Mesenteric fat pad (tissue), 1 donor: ENCODE measurements at regions not wholly inside any gene's neighbourhood (a gene's known extent, or its start where the extent isn't known, plus 50 kb on each side); places are given as distances from the start of the nearest gene placed in this dataset.
"Not testable (repeated sequence)": the region's sequence is repeated elsewhere in the genome, so short reads cannot be mapped to it uniquely, and the experiment has no call there.

Experiments
- DNase-seq: peaks from one replicate; pipeline ENCODE4 v3.0.0-alpha.2; 2020; ENCODE audit warnings: low spot score
- donor health status: DM: yes; HTN: yes; CAD: no.

- DNase-seq: not testable (repeated sequence)
These were observed 2018.3 kb upstream of the ACO1 start for GRCh38 chr9:30366140-30366539.

GRCh38 chr9:30382271-30382670 is 2002.2 kb upstream of the ACO1 start:
- no peak for DNase-seq

DNA sequence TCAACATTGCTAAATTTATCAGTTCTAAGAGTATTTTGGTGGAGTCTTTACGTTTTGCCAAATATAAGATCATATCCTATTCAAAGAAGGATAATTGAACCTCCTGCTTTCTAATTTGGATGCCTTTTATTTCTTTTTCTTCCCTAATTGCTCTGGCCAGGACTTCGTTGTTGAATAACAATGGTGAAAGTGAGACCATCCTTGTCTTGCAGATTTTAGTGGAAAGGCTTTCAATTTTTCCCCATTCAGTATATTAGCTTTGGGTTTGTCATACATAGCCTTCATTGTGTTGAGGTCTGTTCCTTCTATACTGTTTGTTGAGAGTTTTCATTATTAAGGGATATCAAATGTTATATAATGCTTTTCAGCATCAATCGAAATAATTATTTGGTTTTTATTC is 1974.2 kb upstream of the ACO1 start:
- DNase-seq: no peak

- no peak for DNase-seq
These were observed 1972.9 kb upstream of the ACO1 start for GRCh38 chr9:30411571-30411970.

- DNase-seq: no peak
These were observed 1925.3 kb upstream of the ACO1 start for GRCh38 chr9:30459156-30459555.

DNA sequence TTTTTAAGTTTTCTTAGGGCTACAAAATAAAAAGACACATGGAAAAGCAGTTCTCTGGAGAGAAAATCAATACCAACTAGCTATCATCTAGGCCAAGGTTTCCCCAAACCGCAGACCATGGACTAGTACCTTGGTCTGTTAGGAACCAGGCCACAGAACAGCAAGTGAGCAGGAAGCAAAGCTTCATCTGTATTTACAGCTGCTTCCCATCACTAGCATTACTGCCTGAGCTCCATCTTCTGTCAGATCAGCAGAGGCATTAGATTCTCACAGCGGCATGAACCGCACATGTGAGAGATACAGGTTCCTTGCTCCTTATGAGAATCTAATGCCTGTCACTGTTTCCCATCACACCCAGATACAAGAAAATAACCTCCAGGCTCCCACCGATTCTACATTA is 1907.6 kb upstream of the ACO1 start:
- no peak for DNase-seq

DNA sequence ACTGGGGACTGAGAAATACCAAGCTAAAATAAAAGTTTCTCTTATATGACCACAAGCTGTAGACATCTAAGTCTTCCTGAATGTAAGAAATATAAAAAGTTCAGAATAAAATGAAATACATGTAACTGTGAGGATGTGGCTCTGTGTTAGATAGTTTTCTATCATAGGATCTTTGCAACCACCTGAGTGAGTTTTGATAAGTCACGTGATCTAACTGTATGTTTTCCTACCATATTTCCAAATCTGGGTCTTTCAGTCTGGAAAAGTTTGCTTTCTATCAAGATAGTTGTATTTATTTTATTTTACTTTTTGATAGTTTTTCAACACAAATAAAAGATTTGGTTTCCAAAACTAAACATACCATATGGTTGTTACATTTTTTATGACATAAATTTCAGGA is 1905.8 kb upstream of the ACO1 start:
- DNase-seq: no peak

DNA sequence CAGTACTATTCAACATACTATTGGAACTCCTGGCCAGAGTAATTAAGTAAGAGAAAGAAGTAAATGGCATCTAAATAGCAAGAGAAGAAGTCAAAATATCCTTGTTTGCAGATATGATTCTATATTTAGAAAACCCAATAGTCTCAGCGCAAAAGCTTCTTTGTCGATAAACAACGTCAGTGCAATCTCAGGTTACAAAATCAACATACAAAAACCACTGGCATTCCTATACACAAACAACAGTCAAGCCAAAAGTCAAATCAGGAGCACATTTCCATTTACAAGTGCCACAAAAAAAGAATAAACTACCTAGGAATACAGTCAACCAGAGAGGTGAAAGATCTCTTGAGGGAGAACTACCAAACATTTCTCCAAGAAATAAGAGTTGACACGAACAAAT is 1901.9 kb upstream of the ACO1 start:
- DNase-seq: no peak

GRCh38 chr9:30484690-30485089 is 1899.8 kb upstream of the ACO1 start:
- no peak for DNase-seq

GRCh38 chr9:30504502-30504905 is 1879.9 kb upstream of the ACO1 start:
- no peak for DNase-seq

DNA sequence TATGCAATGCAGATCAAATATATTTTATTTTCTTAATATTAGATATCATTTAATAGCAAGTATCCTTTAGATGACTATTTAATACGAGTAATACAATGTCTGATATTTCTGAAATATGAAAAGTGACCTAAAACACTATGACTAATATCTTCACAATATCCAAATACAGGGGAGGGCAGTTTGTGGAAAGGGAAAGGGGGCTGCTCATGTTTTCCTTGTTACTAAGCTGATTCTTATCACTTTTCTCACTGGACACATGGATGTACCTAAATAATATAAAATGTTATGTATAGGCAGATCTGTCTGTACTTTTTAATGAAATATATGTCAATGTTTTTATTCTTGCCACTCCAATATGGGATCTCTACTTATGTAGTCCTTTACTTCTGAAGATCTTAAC is 1879.1 kb upstream of the ACO1 start:
- DNase-seq: no peak

- no peak for DNase-seq
These were observed 1877.7 kb upstream of the ACO1 start for GRCh38 chr9:30506749-30507148.

DNA sequence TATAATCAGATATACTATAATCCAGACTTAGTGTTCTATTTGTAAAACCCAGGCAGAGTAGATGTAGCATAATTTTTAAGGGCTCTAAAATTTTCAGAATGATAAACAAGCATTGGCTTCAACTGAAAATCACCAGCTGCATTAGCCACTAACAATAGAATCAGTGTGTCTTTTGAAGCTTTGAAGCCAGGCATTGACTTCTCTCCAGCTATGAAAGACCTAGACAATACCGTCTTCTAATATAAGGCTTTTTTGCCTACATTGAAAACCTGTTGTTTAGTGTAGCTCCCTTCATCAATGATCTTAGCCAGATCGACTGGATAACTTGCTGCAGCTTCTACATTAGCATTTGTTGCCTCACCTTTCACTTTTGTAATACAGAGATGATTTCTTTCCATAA is 1877.3 kb upstream of the ACO1 start:
- DNase-seq: no peak

- no peak for DNase-seq
These were observed 1872.8 kb upstream of the ACO1 start for GRCh38 chr9:30511666-30512065.

DNA sequence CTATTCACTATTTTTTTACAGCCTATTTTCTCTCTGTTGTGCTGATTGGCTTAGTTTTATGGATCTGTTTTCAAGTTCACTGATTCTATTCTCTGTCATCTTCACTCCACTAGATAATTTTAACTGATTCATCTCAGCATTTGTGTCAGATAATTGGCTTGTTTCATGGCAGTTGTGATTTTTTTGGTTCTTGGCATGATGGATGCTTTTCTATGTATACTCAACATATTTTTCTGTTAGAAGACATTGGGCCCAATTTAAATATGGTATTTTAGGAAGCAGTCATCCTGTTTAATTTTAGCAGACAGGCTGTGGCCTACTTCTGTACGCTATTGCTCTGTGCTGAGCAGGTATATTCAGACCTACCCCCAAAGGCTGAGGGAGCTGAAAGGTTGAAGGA is 1865.3 kb upstream of the ACO1 start:
- no peak for DNase-seq

- DNase-seq: no peak
These were observed 1864.7 kb upstream of the ACO1 start for GRCh38 chr9:30519756-30520155.

DNA sequence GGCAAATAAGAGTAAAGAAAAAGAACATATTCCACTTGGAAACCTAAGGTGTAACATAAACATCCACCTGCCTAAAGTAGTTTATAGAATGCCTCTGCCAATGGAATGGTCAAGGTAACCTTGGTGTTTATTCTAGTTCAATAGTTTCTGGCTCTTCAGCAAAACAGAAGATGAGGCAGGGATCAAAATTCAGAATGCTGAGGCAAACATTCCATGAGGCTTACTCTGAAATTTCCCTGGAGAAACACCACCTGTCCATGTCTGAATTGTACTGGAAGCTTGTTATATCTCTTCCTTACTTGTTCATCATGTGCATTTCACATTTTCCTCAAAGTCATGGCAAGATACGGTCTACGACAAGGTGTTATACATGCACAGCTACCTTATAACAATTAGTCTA is 1862.4 kb upstream of the ACO1 start:
- DNase-seq: no peak

DNA sequence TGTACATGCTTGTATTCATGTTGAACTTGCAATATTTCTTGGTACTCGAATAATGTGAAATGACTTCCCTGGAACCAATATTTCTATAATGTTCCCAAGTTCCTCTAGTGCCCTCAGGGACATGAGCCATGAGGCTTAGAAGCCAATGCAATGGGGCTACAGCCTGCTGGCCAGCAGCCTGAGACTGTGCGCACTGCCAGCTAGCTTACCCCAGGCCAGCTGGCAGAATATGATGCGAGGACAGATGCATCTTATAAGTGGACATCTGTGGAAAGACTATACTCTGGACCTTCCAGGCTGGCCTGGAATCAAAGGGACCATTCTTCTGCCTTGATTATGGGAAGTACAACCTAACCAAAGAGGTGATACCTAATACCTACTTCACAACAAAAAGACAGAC is 1862.0 kb upstream of the ACO1 start:
- no peak for DNase-seq

DNA sequence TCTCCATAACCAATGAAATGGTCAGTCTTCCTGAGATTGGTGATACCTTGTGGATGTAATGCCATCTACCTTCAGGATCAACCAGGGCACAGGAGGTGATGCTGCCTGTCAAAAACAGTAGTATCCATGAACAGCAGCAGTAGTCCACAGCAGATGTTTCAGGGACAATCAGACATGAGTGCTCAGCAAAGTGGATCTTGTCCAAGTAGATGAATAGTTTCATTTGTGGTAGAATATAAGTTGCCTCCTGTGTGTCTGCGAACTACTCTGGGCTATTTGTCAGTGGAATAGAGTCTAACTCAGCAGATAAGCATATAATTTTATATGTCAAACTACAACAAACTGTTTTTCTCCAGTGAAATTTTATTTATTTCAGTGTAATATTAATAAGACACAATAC is 1860.1 kb upstream of the ACO1 start:
- no peak for DNase-seq

GRCh38 chr9:30534455-30534854 is 1850.0 kb upstream of the ACO1 start:
- DNase-seq: no peak

GRCh38 chr9:30534896-30535295 is 1849.5 kb upstream of the ACO1 start:
- DNase-seq: no peak

- no peak for DNase-seq
These were observed 1847.9 kb upstream of the ACO1 start for GRCh38 chr9:30536494-30536893.

DNA sequence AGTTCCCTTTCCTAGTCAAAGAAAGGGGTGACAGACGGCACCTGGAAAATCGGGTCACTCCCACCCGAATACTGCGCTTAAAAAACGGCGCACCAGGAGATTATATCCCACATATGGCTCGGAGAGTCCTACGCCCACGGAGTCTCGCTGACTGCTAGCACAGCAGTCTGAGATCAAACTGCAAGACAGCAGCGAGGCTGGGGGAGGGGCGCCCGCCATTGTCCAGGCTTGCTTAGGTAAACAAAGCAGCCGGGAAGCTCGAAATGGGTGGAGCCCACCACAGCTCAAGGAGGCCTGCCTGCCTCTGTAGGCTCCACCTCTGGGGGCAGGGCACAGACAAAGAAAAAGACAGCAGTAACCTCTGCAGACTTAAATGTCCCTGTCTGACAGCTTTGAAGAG is 1844.7 kb upstream of the ACO1 start:
- DNase-seq: not testable (repeated sequence)

DNA sequence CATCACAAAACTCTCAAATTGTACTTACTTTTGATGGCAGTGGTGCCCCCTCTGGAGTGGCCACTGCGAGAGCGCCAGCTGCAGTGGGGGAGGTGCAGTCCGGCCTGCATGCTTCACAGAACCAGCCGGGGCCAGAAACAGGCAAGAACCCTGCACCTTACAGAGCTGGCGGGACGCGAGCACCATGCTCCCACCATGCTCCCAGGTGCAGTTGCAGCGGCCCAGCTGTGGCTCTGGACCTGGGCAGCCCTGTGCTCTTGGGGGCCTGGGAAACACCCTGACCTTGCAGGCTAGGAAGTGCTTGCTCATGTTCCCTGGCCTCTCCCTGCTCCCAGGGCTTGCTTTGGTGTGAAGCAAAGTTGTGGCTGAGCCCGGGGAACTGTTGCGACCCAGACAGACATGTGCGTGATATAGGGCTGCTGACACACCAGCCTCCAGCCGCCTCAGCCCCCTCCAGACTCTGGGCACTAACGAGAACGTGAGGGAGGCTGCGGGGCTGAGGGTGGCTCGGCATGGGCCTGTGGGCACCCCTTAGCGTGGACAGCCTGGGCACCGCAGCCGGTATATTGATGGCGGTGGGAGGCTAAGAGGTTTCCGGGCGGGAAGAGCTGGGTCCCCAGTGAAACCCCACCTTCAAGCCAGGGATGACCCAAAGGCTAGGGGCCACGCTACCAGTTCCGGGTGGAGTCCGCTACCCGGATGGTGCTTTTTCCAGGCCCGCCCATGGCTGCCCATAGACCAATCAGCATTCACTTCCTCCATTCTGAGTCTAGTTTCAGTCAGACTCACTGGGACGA is 1809.9 kb upstream of the ACO1 start:
- DNase-seq: no peak
